ENCODE measurements at regions not wholly inside any gene's neighbourhood (a gene's known extent, or its start where the extent isn't known, plus 50 kb on each side); places are given as distances from the start of the nearest gene placed in this dataset.

- no peaks in the 10 kb centered on the region for H3K9me3 ChIP-seq (ENCODE audit: insufficient read depth, low read depth, low read length)
- DNase-seq, result no peak
- no peak overlapping the region for H3K27ac ChIP-seq (ENCODE audit: low read depth, low read length)
- no peak overlapping the region for H2AFZ ChIP-seq (ENCODE audit: insufficient read depth, low read length, poor library complexity)
- no peaks in the 10 kb centered on the region for H3K79me1 ChIP-seq (ENCODE audit: low read length)
- no peak overlapping the region for H3K4ac ChIP-seq (ENCODE audit: low read depth, low read length)
- no peak overlapping the region for H4K8ac ChIP-seq (ENCODE audit: low read depth, low read length)
- H2BK5ac ChIP-seq (ENCODE audit: low read depth, low read length, poor library complexity), result no peak overlapping the region
- H4K91ac ChIP-seq (ENCODE audit: low read depth, low read length), result no peak overlapping the region
- H3K18ac ChIP-seq (ENCODE audit: low read length), result no peak overlapping the region
- no CpG with 5 or more reads among the region's 2 CpGs for WGBS (ENCODE audit: extremely low coverage, insufficient coverage, insufficient read length)
- peaks cover 0 to 3% of the 10 kb centered on the region in 2 experiments for H3K4me1 ChIP-seq (ENCODE audit: control insufficient read depth in 1 of 2, insufficient read depth in 2 of 2, low read length in 2 of 2)
- H3K36me3 ChIP-seq (ENCODE audit: control insufficient read depth in 1 of 2, insufficient read depth in 2 of 2, low read length in 2 of 2), result no peaks in the 10 kb centered on the region
- no peak overlapping the region for H4K12ac ChIP-seq (ENCODE audit: low read depth, low read length)
- no peak overlapping the region for H3K14ac ChIP-seq (ENCODE audit: low read length)
- no peak overlapping the region for H2BK120ac ChIP-seq (ENCODE audit: insufficient read depth, low read length, poor library complexity)
- no peak overlapping the region for H3K4me3 ChIP-seq (ENCODE audit: low read depth, low read length)
- no peak overlapping the region for H3K23ac ChIP-seq (ENCODE audit: low read length)
- H3K4me2 ChIP-seq (ENCODE audit: low read length), result no peak overlapping the region
- H3K79me2 ChIP-seq (ENCODE audit: control insufficient read depth, insufficient read depth, low read length, poor library complexity), result no peaks in the 10 kb centered on the region
- H2AK5ac ChIP-seq (ENCODE audit: low read length), result no peak overlapping the region
- no peak overlapping the region for H2BK12ac ChIP-seq (ENCODE audit: low read length)
- H3K9ac ChIP-seq (ENCODE audit: low read length), result no peak overlapping the region
- no peaks in the 10 kb centered on the region for H3K27me3 ChIP-seq (ENCODE audit: insufficient read depth, low read length)
These were observed 65.7 kb upstream of the DYRK2 start for GRCh38 chr12:67582844-67583243.

GRCh38 chr12:67586951-67587350, 61.6 kb upstream of the DYRK2 start:
- Histone ChIP-seq H3K4ac (ENCODE audit: low read depth, low read length) (no peak overlapping the region), H2BK5ac (ENCODE audit: low read depth, low read length, poor library complexity) (no peak overlapping the region), H3K79me2 (ENCODE audit: control insufficient read depth, insufficient read depth, low read length, poor library complexity) (no peaks in the 10 kb centered on the region), H2AFZ (ENCODE audit: insufficient read depth, low read length, poor library complexity) (no peak overlapping the region), H3K27ac (ENCODE audit: low read depth, low read length) (no peak overlapping the region), H4K12ac (ENCODE audit: low read depth, low read length) (no peak overlapping the region), H3K9ac (ENCODE audit: low read length) (no peak overlapping the region), H3K27me3 (ENCODE audit: insufficient read depth, low read length) (no peaks in the 10 kb centered on the region), H2BK12ac (ENCODE audit: low read length) (no peak overlapping the region), H4K8ac (ENCODE audit: low read depth, low read length) (no peak overlapping the region), H3K9me3 (ENCODE audit: insufficient read depth, low read depth, low read length) (no peaks in the 10 kb centered on the region), H4K91ac (ENCODE audit: low read depth, low read length) (no peak overlapping the region), H3K14ac (ENCODE audit: low read length) (no peak overlapping the region), H3K36me3 (ENCODE audit: control insufficient read depth in 1 of 2, insufficient read depth in 2 of 2, low read length in 2 of 2) (no peaks in the 10 kb centered on the region), H3K4me1 (ENCODE audit: control insufficient read depth in 1 of 2, insufficient read depth in 2 of 2, low read length in 2 of 2) (peaks cover 0 to 3% of the 10 kb centered on the region in 2 experiments), H3K4me2 (ENCODE audit: low read length) (no peak overlapping the region), H3K18ac (ENCODE audit: low read length) (no peak overlapping the region), H3K23ac (ENCODE audit: low read length) (no peak overlapping the region), H2AK5ac (ENCODE audit: low read length) (no peak overlapping the region), H3K79me1 (ENCODE audit: low read length) (no peaks in the 10 kb centered on the region), H3K4me3 (ENCODE audit: low read depth, low read length) (no peak overlapping the region), H2BK120ac (ENCODE audit: insufficient read depth, low read length, poor library complexity) (peak overlapping the region; percentile 27)
- WGBS (ENCODE audit: extremely low coverage, insufficient coverage, insufficient read length), result no CpG with 5 or more reads among the region's 4 CpGs
- no peak for DNase-seq

- Histone ChIP-seq H3K9me3 (ENCODE audit: insufficient read depth, low read depth, low read length) (no peaks in the 10 kb centered on the region), H3K4ac (ENCODE audit: low read depth, low read length) (no peak overlapping the region), H3K79me2 (ENCODE audit: control insufficient read depth, insufficient read depth, low read length, poor library complexity) (no peaks in the 10 kb centered on the region), H3K27ac (ENCODE audit: low read depth, low read length) (no peak overlapping the region), H3K36me3 (ENCODE audit: control insufficient read depth in 1 of 2, insufficient read depth in 2 of 2, low read length in 2 of 2) (no peaks in the 10 kb centered on the region), H3K79me1 (ENCODE audit: low read length) (peaks cover 8% of the 10 kb centered on the region), H2AK5ac (ENCODE audit: low read length) (no peak overlapping the region), H4K8ac (ENCODE audit: low read depth, low read length) (no peak overlapping the region), H2BK12ac (ENCODE audit: low read length) (no peak overlapping the region), H2BK5ac (ENCODE audit: low read depth, low read length, poor library complexity) (no peak overlapping the region), H3K14ac (ENCODE audit: low read length) (no peak overlapping the region), H4K91ac (ENCODE audit: low read depth, low read length) (no peak overlapping the region), H3K4me2 (ENCODE audit: low read length) (no peak overlapping the region), H3K23ac (ENCODE audit: low read length) (no peak overlapping the region), H2AFZ (ENCODE audit: insufficient read depth, low read length, poor library complexity) (no peak overlapping the region), H2BK120ac (ENCODE audit: insufficient read depth, low read length, poor library complexity) (no peak overlapping the region), H3K27me3 (ENCODE audit: insufficient read depth, low read length) (no peaks in the 10 kb centered on the region), H4K12ac (ENCODE audit: low read depth, low read length) (no peak overlapping the region), H3K4me1 (ENCODE audit: control insufficient read depth in 1 of 2, insufficient read depth in 2 of 2, low read length in 2 of 2) (peaks cover 7 to 10% of the 10 kb centered on the region in 2 experiments), H3K9ac (ENCODE audit: low read length) (no peak overlapping the region), H3K18ac (ENCODE audit: low read length) (no peak overlapping the region), H3K4me3 (ENCODE audit: low read depth, low read length) (no peak overlapping the region)
- WGBS (ENCODE audit: extremely low coverage, insufficient coverage, insufficient read length), result no CpG with 5 or more reads among the region's 3 CpGs
- DNase-seq, result no peak
These were observed 59.5 kb upstream of the DYRK2 start for GRCh38 chr12:67589078-67589477.

- Histone ChIP-seq H2BK5ac (ENCODE audit: low read depth, low read length, poor library complexity) (no peak overlapping the region), H2BK12ac (ENCODE audit: low read length) (no peak overlapping the region), H2BK120ac (ENCODE audit: insufficient read depth, low read length, poor library complexity) (no peak overlapping the region), H3K18ac (ENCODE audit: low read length) (no peak overlapping the region), H4K8ac (ENCODE audit: low read depth, low read length) (no peak overlapping the region), H4K12ac (ENCODE audit: low read depth, low read length) (no peak overlapping the region), H3K14ac (ENCODE audit: low read length) (no peak overlapping the region), H4K91ac (ENCODE audit: low read depth, low read length) (no peak overlapping the region), H3K27ac (ENCODE audit: low read depth, low read length) (no peak overlapping the region), H3K79me1 (ENCODE audit: low read length) (peaks cover 8% of the 10 kb centered on the region), H3K36me3 (ENCODE audit: control insufficient read depth in 1 of 2, insufficient read depth in 2 of 2, low read length in 2 of 2) (no peaks in the 10 kb centered on the region), H3K79me2 (ENCODE audit: control insufficient read depth, insufficient read depth, low read length, poor library complexity) (no peaks in the 10 kb centered on the region), H3K27me3 (ENCODE audit: insufficient read depth, low read length) (no peaks in the 10 kb centered on the region), H3K23ac (ENCODE audit: low read length) (no peak overlapping the region), H3K4ac (ENCODE audit: low read depth, low read length) (no peak overlapping the region), H3K4me1 (ENCODE audit: control insufficient read depth in 1 of 2, insufficient read depth in 2 of 2, low read length in 2 of 2) (peaks cover 7 to 13% of the 10 kb centered on the region in 2 experiments), H3K4me3 (ENCODE audit: low read depth, low read length) (no peak overlapping the region), H3K4me2 (ENCODE audit: low read length) (no peak overlapping the region), H2AK5ac (ENCODE audit: low read length) (no peak overlapping the region), H3K9me3 (ENCODE audit: insufficient read depth, low read depth, low read length) (no peaks in the 10 kb centered on the region), H3K9ac (ENCODE audit: low read length) (no peak overlapping the region), H2AFZ (ENCODE audit: insufficient read depth, low read length, poor library complexity) (no peak overlapping the region)
- no CpG with 5 or more reads among the region's 4 CpGs for WGBS (ENCODE audit: extremely low coverage, insufficient coverage, insufficient read length)
- no peak for DNase-seq
These were observed 58.3 kb upstream of the DYRK2 start for GRCh38 chr12:67590149-67590790.
